Endodermal cell (in vitro differentiated cells): ENCODE measurements at regions not wholly inside any gene's neighbourhood (a gene's known extent, or its start where the extent isn't known, plus 50 kb on each side); places are given as distances from the start of the nearest gene placed in this dataset.
A peak's percentile ranks its signal among the peaks of the same experiment; 100 is the strongest.

Source experiments
- DNase-seq: peaks from one replicate; pipeline ENCODE4 v3.0.0-alpha.2; 2017
- H3K27ac ChIP-seq: 2 replicates; pipeline ENCODE4 v1.5.1; 2013; ENCODE audit warnings: mild to moderate bottlenecking, low read depth, low read length, moderate library complexity
- H3K27me3 ChIP-seq: 2 replicates; pipeline ENCODE4 v1.6.1; 2013; ENCODE audit warnings: mild to moderate bottlenecking, low read length, moderate library complexity; ENCODE audit not compliant: insufficient read depth, control insufficient read depth, poor library complexity, severe bottlenecking
- H3K36me3 ChIP-seq: 2 replicates; pipeline ENCODE4 v1.7.0; 2013; ENCODE audit warnings: mild to moderate bottlenecking, low read length, moderate library complexity; ENCODE audit not compliant: control insufficient read depth, insufficient read depth
- H3K4me1 ChIP-seq: one replicate; pipeline ENCODE4 v1.7.0; 2013; ENCODE audit warnings: low read length; ENCODE audit not compliant: control insufficient read depth, insufficient read depth
- H3K4me3 ChIP-seq: 2 replicates; pipeline ENCODE4 v1.5.1; 2013; ENCODE audit warnings: mild to moderate bottlenecking, low read length, moderate library complexity
- H3K9ac ChIP-seq: 2 replicates; pipeline ENCODE4 v1.6.1; 2013; ENCODE audit warnings: mild to moderate bottlenecking, low read length, moderate library complexity; ENCODE audit not compliant: poor library complexity, severe bottlenecking; ENCODE audit errors: extremely low read depth
- H3K9me3 ChIP-seq: 2 replicates; pipeline ENCODE4 v1.6.1; 2013; ENCODE audit warnings: mild to moderate bottlenecking, low read length, moderate library complexity; ENCODE audit not compliant: control insufficient read depth
- H3K27ac Mint-ChIP-seq: 2 replicates; pipeline ENCODE4 v1.8.0; 2020; ENCODE audit warnings: mixed read lengths
- H3K27me3 Mint-ChIP-seq: 2 replicates; pipeline ENCODE4 v1.8.0; 2021; ENCODE audit warnings: mild to moderate bottlenecking, mixed read lengths; ENCODE audit not compliant: insufficient read depth
- H3K36me3 Mint-ChIP-seq: 2 replicates; pipeline ENCODE4 v1.8.0; 2020; ENCODE audit warnings: low read depth, mixed read lengths
- H3K4me1 Mint-ChIP-seq: 2 replicates; pipeline ENCODE4 v1.8.0; 2020; ENCODE audit warnings: mixed read lengths
- H3K4me3 Mint-ChIP-seq: 2 replicates; pipeline ENCODE4 v1.8.0; 2020; ENCODE audit warnings: mild to moderate bottlenecking, moderate library complexity, mixed read lengths
- H3K9me3 Mint-ChIP-seq: 2 replicates; pipeline ENCODE4 v1.8.0; 2020; ENCODE audit warnings: mild to moderate bottlenecking, mixed read lengths
- WGBS, 2 experiments: methylation state at CpG; one replicate each; pipeline versions ENCODE4 v1.1.5 to v1.1.7; 2013; ENCODE audit warnings: missing lambda C conversion rate in 2 of 2, mixed read lengths in 1 of 2; ENCODE audit not compliant: insufficient coverage in 1 of 2, insufficient read length in 1 of 2; 5-methylcytosine and 5-hydroxymethylcytosine counted together
- TF ChIP-seq, protein P1 (sequence below): fragments of 200-600 bp; sonication (generic); conservative IDR thresholded peaks from 2 replicates; pipeline ENCODE4 v1.5.0; 2021; ENCODE audit warnings: antibody characterized with exemption, mild to moderate bottlenecking

DNA sequence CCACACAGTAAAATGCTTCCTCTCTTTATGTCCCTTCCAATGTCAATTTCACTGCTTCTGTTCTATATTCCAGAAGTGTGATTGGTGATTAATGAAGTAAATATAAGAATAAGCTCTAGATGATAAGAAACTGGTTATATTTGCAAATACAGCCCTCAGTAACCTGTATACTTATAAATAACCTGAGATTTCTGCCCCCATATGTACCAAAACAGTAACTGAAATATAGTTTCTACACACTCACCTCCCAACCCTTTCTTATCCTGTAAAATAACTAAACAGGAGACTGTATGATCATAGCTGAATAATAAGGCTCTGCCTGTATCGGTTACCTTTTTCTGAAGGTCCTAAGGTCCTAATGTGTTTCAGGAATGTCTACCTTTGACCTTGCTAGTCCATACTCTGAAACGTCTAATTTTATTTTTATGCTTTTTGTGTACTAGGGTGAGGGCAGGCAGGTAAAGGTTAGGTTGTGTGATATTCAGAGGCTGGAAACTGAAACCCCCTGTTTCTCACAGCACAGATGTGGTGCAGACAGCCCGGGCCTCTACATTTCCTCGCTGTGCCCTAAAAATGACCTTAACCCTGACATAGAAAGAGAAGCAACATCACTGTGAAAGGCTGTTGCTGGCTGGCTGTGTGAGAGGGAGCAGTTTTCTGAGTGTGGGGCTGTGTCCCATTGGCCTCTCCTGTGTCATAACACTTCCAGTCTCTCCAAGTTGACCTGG lies 378.8 kb downstream of the CENPW start:
- Mint-ChIP-seq H3K4me1 (peaks cover 20% of the 10 kb centered on the region), H3K36me3 (no peaks in the 10 kb centered on the region), H3K4me3 (no peak overlapping the region), H3K9me3 (no peaks in the 10 kb centered on the region), H3K27me3 (no peaks in the 10 kb centered on the region), H3K27ac (no peak overlapping the region)
- Histone ChIP-seq H3K36me3 (no peaks in the 10 kb centered on the region), H3K27ac (peak overlapping the region; percentile 26), H3K4me1 (peaks cover 17% of the 10 kb centered on the region), H3K9ac (no peak overlapping the region), H3K4me3 (no peak overlapping the region), H3K9me3 (no peaks in the 10 kb centered on the region), H3K27me3 (no peaks in the 10 kb centered on the region)
- TF ChIP-seq, protein P1, sequence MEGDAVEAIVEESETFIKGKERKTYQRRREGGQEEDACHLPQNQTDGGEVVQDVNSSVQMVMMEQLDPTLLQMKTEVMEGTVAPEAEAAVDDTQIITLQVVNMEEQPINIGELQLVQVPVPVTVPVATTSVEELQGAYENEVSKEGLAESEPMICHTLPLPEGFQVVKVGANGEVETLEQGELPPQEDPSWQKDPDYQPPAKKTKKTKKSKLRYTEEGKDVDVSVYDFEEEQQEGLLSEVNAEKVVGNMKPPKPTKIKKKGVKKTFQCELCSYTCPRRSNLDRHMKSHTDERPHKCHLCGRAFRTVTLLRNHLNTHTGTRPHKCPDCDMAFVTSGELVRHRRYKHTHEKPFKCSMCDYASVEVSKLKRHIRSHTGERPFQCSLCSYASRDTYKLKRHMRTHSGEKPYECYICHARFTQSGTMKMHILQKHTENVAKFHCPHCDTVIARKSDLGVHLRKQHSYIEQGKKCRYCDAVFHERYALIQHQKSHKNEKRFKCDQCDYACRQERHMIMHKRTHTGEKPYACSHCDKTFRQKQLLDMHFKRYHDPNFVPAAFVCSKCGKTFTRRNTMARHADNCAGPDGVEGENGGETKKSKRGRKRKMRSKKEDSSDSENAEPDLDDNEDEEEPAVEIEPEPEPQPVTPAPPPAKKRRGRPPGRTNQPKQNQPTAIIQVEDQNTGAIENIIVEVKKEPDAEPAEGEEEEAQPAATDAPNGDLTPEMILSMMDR, result no peak
- 91 to 100% methylated on average over 1 to 4 of the region's 4 CpGs for WGBS, 2 experiments
- DNase-seq, result no peak

DNA sequence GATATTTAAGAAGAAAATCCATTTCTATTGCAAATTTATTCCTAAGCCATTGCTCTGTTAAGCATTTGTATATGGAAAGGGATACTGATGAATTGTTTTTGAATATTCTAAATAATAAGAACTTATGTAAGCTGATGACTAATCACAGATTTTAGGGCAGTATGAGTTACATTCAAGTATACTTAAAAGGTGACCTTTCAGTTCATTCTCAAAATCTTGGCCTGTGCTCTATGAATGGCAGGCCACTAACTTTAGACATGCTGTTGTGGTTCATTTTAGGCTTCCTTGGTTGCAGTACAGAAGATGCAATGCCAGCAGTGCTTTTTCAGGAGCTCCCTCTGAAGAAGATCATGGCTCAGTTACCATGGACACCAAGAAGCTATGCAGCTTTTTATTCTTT lies 380.4 kb downstream of the CENPW start:
- Histone ChIP-seq H3K9ac (no peak overlapping the region), H3K4me1 (peaks cover 4% of the 10 kb centered on the region), H3K4me3 (no peak overlapping the region), H3K36me3 (no peaks in the 10 kb centered on the region), H3K9me3 (peaks cover 5% of the 10 kb centered on the region), H3K27ac (peak overlapping the region; percentile 29), H3K27me3 (no peaks in the 10 kb centered on the region)
- Mint-ChIP-seq H3K27ac (no peak overlapping the region), H3K9me3 (peaks cover 7% of the 10 kb centered on the region), H3K4me1 (peaks cover 7% of the 10 kb centered on the region), H3K36me3 (no peaks in the 10 kb centered on the region), H3K4me3 (no peak overlapping the region), H3K27me3 (no peaks in the 10 kb centered on the region)
- TF ChIP-seq, protein P1, result no peak
- no peak for DNase-seq

DNA sequence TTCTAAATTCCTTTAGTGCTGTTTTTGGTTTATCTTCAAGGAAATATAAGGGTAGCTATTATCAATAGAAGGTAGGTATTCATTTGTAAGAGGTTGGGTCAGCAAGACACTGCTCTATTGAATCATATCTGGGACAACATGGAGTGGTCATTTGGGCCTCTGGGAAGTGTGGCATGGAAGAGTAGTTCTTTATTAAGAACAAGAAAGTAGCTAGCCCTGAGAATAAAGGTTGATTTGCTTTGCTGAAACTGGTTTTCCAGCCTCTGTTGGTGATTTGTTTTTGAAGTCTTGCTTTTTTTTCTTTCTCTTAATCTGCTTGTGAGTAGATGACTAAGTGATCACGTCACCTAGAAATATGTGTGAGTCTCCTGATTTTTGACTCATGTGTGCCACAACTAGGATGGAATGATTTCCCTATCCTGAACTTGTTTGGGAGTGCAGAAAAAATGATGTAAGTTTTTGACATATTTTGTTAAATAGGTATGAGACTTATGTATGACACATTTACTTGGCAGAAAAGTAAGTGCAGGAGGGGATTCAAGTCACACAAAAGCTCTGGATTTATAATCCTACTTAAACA lies 381.8 kb downstream of the CENPW start:
- WGBS, 2 experiments, result 83 to 96% methylated on average over 1 of the region's 1 CpG
- Mint-ChIP-seq H3K36me3 (no peaks in the 10 kb centered on the region), H3K9me3 (peaks cover 20% of the 10 kb centered on the region), H3K27me3 (no peaks in the 10 kb centered on the region), H3K4me1 (peaks cover 6% of the 10 kb centered on the region), H3K4me3 (no peak overlapping the region), H3K27ac (no peak overlapping the region)
- Histone ChIP-seq H3K9me3 (peaks cover 18% of the 10 kb centered on the region), H3K27ac (no peak overlapping the region), H3K4me3 (no peak overlapping the region), H3K36me3 (no peaks in the 10 kb centered on the region), H3K4me1 (peaks cover 4% of the 10 kb centered on the region), H3K27me3 (no peaks in the 10 kb centered on the region), H3K9ac (no peak overlapping the region)
- DNase-seq, result no peak
- TF ChIP-seq, protein P1, result no peak
